OCI-LY3 (cell line): ENCODE measurements at regions not wholly inside any gene's neighbourhood (a gene's known extent, or its start where the extent isn't known, plus 50 kb on each side); places are given as distances from the start of the nearest gene placed in this dataset.

Experiments used
- CTCF ChIP-seq: fragments of 200-600, 300-600 bp; sonication (generic); IDR thresholded peaks from 2 replicates; pipeline ENCODE4 v1.5.1; 2014; ENCODE audit warnings: antibody characterized with exemption, low read length, low read depth
- EZH2phosphoT487 ChIP-seq: fragments of 200-600 bp; shearing (Covaris generic); IDR thresholded peaks from 2 replicates; pipeline ENCODE4 v1.6.1; 2018; ENCODE audit warnings: antibody characterized with exemption, mixed run types, low read depth

GRCh38 chr6:159640322-159640721, 52.7 kb downstream of the SOD2 start:
- TF ChIP-seq CTCF (no peak), EZH2phosphoT487 (no peak)
